HEK293 (cell line): ENCODE measurements at regions not wholly inside any gene's neighbourhood (a gene's known extent, or its start where the extent isn't known, plus 50 kb on each side); places are given as distances from the start of the nearest gene placed in this dataset.

Experiments
- CTCF ChIA-PET: fragments of 350-600 bp; formaldehyde crosslinking; extraction: SDS; loops from one replicate; lab custom pipeline; 2021; ENCODE audit warnings: antibody characterized with exemption; lab: Yijun Ruan, JAX
- POLR2A ChIA-PET: fragments of 300-600 bp; formaldehyde crosslinking; extraction: SDS; loops from one replicate; lab custom pipeline; 2020; ENCODE audit warnings: antibody characterized with exemption, inconsistent platforms; lab: Yijun Ruan, JAX
- H3K27ac ChIP-seq: fragments of 200-500 bp; sonication (Bioruptor generic); 2 replicates; pipeline ENCODE4 v1.5.1; 2014; ENCODE audit warnings: low read depth, low read length, control low read depth, inconsistent platforms; ENCODE audit errors: extremely low read depth
- H3K36me3 ChIP-seq, 2 experiments: fragments of 200-500 bp in 1 of 2; sonication (Bioruptor generic) in 1 of 2; 1 replicate in 1 of 2; 2 replicates in 1 of 2; pipeline ENCODE4 v1.5.1; 2014 to 2017; ENCODE audit warnings: inconsistent platforms in 2 of 2, low read length in 2 of 2; ENCODE audit not compliant: control insufficient read depth in 2 of 2, insufficient read depth in 1 of 2
- H3K4me1 ChIP-seq: fragments of 200-500 bp; sonication (Bioruptor generic); 2 replicates; pipeline ENCODE4 v1.5.1; 2014; ENCODE audit warnings: mild to moderate bottlenecking, low read length, inconsistent platforms; ENCODE audit not compliant: control insufficient read depth, insufficient read depth
- H3K4me3 ChIP-seq: 2 replicates; pipeline ENCODE4 v1.5.1; 2011; ENCODE audit warnings: low read depth, mild to moderate bottlenecking, control low read depth, low read length, moderate library complexity
- H3K9me3 ChIP-seq: fragments of 200-500 bp; sonication (Bioruptor generic); 2 replicates; pipeline ENCODE4 v1.5.1; 2014; ENCODE audit warnings: low read depth, low read length, inconsistent platforms; ENCODE audit not compliant: control insufficient read depth, insufficient read depth
- BCL11B ChIP-seq: fragments of 450-650 bp; formaldehyde crosslinking; IDR thresholded peaks from 2 replicates; pipeline ENCODE4 v1.5.1; 2016; ENCODE audit warnings: low read depth, missing biosample characterization, missing genetic modification characterization
- FEZF1 ChIP-seq: fragments of 450-650 bp; formaldehyde crosslinking; IDR thresholded peaks from 2 replicates; pipeline ENCODE4 v1.5.1; 2016; ENCODE audit warnings: missing biosample characterization, missing genetic modification characterization
- GLI2 ChIP-seq: fragments of 450-650 bp; formaldehyde crosslinking; IDR thresholded peaks from 2 replicates; pipeline ENCODE4; 2017; ENCODE audit warnings: missing biosample characterization, missing genetic modification characterization, low read depth, borderline replicate concordance
- GLI4 ChIP-seq: fragments of 450-650 bp; formaldehyde crosslinking; IDR thresholded peaks from 2 replicates; pipeline ENCODE4 v1.5.1; 2016; ENCODE audit warnings: missing biosample characterization, missing genetic modification characterization
- PRDM6 ChIP-seq: fragments of 450-650 bp; formaldehyde crosslinking; IDR thresholded peaks from 2 replicates; pipeline ENCODE4 v1.5.1; 2017; ENCODE audit warnings: missing biosample characterization, missing genetic modification characterization
- SCRT1 ChIP-seq: fragments of 450-650 bp; formaldehyde crosslinking; IDR thresholded peaks from 2 replicates; pipeline ENCODE4 v1.5.1; 2016; ENCODE audit warnings: missing biosample characterization, missing genetic modification characterization, borderline replicate concordance
- WT1 ChIP-seq: fragments of 450-650 bp; formaldehyde crosslinking; IDR thresholded peaks from 2 replicates; pipeline ENCODE4 v1.5.1; 2016; ENCODE audit warnings: missing biosample characterization, missing genetic modification characterization
- ZBTB17 ChIP-seq: fragments of 450-650 bp; formaldehyde crosslinking; IDR thresholded peaks from 2 replicates; pipeline ENCODE4 v1.5.1; 2016; ENCODE audit warnings: missing biosample characterization, missing genetic modification characterization
- ZNF121 ChIP-seq: fragments of 450-650 bp; formaldehyde crosslinking; IDR thresholded peaks from 2 replicates; pipeline ENCODE4 v1.5.1; 2016; ENCODE audit warnings: missing biosample characterization, missing genetic modification characterization
- ZNF132 ChIP-seq: fragments of 450-650 bp; formaldehyde crosslinking; IDR thresholded peaks from 2 replicates; pipeline ENCODE4 v1.5.1; 2017; ENCODE audit warnings: missing biosample characterization, missing genetic modification characterization, borderline replicate concordance
- ZNF19 ChIP-seq: fragments of 450-650 bp; formaldehyde crosslinking; IDR thresholded peaks from 2 replicates; pipeline ENCODE4; 2016; ENCODE audit warnings: missing biosample characterization, missing genetic modification characterization, low read depth
- ZNF248 ChIP-seq: fragments of 450-650 bp; formaldehyde crosslinking; IDR thresholded peaks from 2 replicates; pipeline ENCODE4 v1.5.1; 2017; ENCODE audit warnings: missing biosample characterization, missing genetic modification characterization
- ZNF48 ChIP-seq: fragments of 450-650 bp; formaldehyde crosslinking; IDR thresholded peaks from 2 replicates; pipeline ENCODE4 v1.5.1; 2016; ENCODE audit warnings: missing biosample characterization, missing genetic modification characterization
- ZNF660 ChIP-seq: fragments of 450-650 bp; IDR thresholded peaks from 2 replicates; pipeline ENCODE4 v1.5.1; 2018; ENCODE audit warnings: missing biosample characterization, mild to moderate bottlenecking, missing genetic modification characterization
- ZNF707 ChIP-seq: fragments of 450-650 bp; formaldehyde crosslinking; IDR thresholded peaks from 2 replicates; pipeline ENCODE4 v1.5.1; 2016; ENCODE audit warnings: missing biosample characterization, missing genetic modification characterization
- ZNF747 ChIP-seq: fragments of 450-650 bp; formaldehyde crosslinking; IDR thresholded peaks from 2 replicates; pipeline ENCODE4 v1.5.1; 2016; ENCODE audit warnings: missing biosample characterization, missing genetic modification characterization
- ZNF76 ChIP-seq: fragments of 450-650 bp; formaldehyde crosslinking; IDR thresholded peaks from 2 replicates; pipeline ENCODE4; 2016; ENCODE audit warnings: low read depth, missing biosample characterization, missing genetic modification characterization, borderline replicate concordance
- ZNF843 ChIP-seq: fragments of 450-650 bp; formaldehyde crosslinking; IDR thresholded peaks from 2 replicates; pipeline ENCODE4 v1.5.1; 2016; ENCODE audit warnings: missing biosample characterization, missing genetic modification characterization
- ZSCAN18 ChIP-seq: fragments of 450-650 bp; formaldehyde crosslinking; IDR thresholded peaks from 2 replicates; pipeline ENCODE4 v1.5.1; 2016; ENCODE audit warnings: missing biosample characterization, missing genetic modification characterization
- TF ChIP-seq, protein P1 (sequence below): fragments of 450-650 bp; formaldehyde crosslinking; IDR thresholded peaks from 2 replicates; pipeline ENCODE4 v1.5.1; 2017; ENCODE audit warnings: missing biosample characterization, missing genetic modification characterization

DNA sequence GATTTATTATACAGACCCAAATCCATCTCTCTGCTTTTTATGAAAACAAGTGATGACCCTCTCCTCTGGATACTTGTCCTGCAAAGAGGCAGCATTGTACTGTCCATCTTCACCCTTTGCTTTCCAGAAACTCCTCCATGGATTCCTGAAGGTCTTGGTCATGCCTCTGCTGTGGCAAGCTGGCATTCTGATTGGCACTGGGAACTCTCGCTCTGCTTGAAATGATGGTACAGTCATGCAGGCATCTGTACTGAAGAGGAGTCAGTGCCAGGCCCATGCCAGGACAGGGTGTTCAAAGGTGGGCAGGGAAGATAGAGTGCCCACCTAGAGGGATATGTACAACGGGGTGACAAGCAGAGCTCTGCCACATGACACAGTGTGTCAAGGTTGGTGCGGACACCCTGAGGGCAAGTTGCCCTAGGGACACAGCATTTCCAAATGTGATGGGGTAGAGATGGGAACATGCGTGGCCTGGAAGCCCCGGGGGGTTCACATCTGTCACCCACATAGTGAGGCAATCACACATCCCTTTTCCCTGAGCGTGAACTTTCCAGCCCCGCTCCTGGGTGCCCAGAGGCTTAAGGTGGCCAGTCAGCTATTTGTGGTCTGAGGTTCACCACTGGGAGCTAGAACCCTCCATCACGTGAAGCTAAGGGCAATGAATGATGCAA is 235.7 kb upstream of the TCERG1L start (continued):
- no peak for TF ChIP-seq BCL11B (tag by site-specific recombination)
- TF ChIP-seq, all 188 proteins: peak for 0

DNA sequence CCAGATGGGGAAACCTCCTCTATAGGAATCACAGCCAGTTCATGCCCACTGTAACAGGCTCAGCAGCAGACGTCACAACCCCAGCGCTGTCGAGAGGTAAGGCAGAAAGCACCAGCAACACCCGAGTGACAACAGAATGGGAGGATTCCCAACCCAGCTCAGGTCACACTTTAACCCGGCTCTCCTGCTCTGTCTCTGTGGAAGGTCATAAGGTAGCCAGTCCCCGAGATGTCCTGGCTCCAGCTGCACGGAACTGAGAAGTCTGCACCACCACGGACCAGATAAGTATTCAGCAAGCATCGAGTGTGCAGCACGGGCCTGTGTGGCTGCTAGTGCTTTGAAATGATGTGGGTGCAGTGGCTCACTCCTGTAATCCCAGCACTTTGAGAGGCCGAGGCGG is 236.7 kb upstream of the TCERG1L start:
- Histone ChIP-seq H3K4me3 (no peak overlapping the region), H3K4me1 (no peaks in the 10 kb centered on the region), H3K27ac (no peak overlapping the region), H3K9me3 (no peaks in the 10 kb centered on the region), H3K36me3 (no peaks in the 10 kb centered on the region)
- CTCF ChIA-PET = no interaction called here
- POLR2A ChIA-PET = no interaction called here
- no peak for TF ChIP-seq SCRT1 (tag by site-specific recombination)
- TF ChIP-seq ZNF707 (tag by site-specific recombination) = no peak
- no peak for TF ChIP-seq ZNF48 (tag by site-specific recombination)
- no peak for TF ChIP-seq WT1 (tag by site-specific recombination)
- TF ChIP-seq ZNF121 (tag by site-specific recombination) = no peak

DNA sequence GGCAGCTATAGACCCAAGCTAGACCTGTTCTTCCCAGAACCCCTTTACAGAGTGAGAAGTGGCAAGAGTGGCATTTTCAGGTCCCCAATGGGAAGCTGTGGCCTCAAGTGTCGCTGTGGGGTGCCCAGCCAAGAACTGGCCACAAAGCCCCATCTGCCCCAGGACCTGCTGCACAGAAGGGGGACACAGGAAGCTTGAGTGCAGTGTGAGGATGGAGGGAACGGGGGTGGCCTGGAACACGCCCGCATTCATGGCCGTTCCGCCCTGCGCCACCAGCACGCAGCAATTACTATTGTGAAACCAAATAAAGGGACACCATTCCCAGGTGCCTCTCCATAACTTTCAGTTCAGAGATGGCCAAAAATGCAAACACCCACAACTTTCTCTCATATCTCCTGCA is 237.6 kb upstream of the TCERG1L start:
- ChIA-PET CTCF (no interaction called here), POLR2A (no interaction called here)
- TF ChIP-seq GLI2 (no peak), ZNF747 (no peak), PRDM6 (tag by site-specific recombination) (no peak), ZNF660 (tag by site-specific recombination) (no peak), ZSCAN18 (tag by site-specific recombination) (no peak), GLI4 (tag by site-specific recombination) (no peak)
- H3K4me3 ChIP-seq = no peak overlapping the region
- no peaks in the 10 kb centered on the region for H3K36me3 ChIP-seq
- H3K4me1 ChIP-seq = no peaks in the 10 kb centered on the region
- H3K27ac ChIP-seq = no peak overlapping the region
- no peaks in the 10 kb centered on the region for H3K9me3 ChIP-seq

DNA sequence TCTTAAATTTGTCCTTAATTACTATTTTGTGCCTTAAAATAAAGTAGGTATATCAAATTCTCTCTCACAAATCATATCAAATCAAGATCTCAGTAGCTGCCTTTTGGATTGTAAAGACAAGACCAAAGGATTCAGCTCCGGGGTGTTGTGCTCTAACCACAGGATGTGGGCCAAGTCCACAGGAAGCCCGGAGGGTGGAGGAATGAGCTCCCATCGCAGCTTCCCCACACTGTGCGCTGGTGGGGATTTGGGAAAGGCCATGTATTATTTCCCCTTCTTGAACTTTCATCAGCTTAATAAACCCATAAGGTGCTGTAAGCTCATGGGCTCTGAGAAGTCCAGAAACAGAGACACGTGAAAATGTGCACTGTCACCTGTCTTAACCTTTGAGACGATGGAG is 241.6 kb upstream of the TCERG1L start:
- H3K9me3 ChIP-seq = no peaks in the 10 kb centered on the region
- POLR2A ChIA-PET = no interaction called here
- no peak overlapping the region for H3K4me3 ChIP-seq
- no peaks in the 10 kb centered on the region for H3K36me3 ChIP-seq
- TF ChIP-seq ZNF19 (tag by site-specific recombination) (no peak), ZNF132 (tag by site-specific recombination) (no peak), ZNF76 (no peak), ZNF843 (tag by site-specific recombination) (no peak), FEZF1 (tag by site-specific recombination) (no peak), ZNF248 (no peak), ZBTB17 (tag by site-specific recombination) (no peak)
- TF ChIP-seq, protein P1, sequence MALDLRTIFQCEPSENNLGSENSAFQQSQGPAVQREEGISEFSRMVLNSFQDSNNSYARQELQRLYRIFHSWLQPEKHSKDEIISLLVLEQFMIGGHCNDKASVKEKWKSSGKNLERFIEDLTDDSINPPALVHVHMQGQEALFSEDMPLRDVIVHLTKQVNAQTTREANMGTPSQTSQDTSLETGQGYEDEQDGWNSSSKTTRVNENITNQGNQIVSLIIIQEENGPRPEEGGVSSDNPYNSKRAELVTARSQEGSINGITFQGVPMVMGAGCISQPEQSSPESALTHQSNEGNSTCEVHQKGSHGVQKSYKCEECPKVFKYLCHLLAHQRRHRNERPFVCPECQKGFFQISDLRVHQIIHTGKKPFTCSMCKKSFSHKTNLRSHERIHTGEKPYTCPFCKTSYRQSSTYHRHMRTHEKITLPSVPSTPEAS = no peak
- TF ChIP-seq, all 188 proteins: peak for 0
- H3K4me1 ChIP-seq = no peaks in the 10 kb centered on the region
- H3K27ac ChIP-seq = no peak overlapping the region
- CTCF ChIA-PET = interaction anchor here (0.6 kb wide), 2 partner anchors 159 to 210 kb away, joined by 3 read pairs; no protein-coding TSS in a partner anchor
